Neural crest cell (in vitro differentiated cells): ENCODE measurements at regions not wholly inside any gene's neighbourhood (a gene's known extent, or its start where the extent isn't known, plus 50 kb on each side); places are given as distances from the start of the nearest gene placed in this dataset.

Experiments
- DNase-seq: peaks from one replicate; pipeline ENCODE4 v3.0.0; 2021; ENCODE audit warnings: low read depth, mixed read lengths, low spot score
- H3K27ac Mint-ChIP-seq: one replicate; pipeline ENCODE4 v1.8.0; 2021; ENCODE audit warnings: mild to moderate bottlenecking, mixed read lengths; ENCODE audit not compliant: unreplicated experiment
- H3K27me3 Mint-ChIP-seq: 2 replicates; pipeline ENCODE4 v1.8.0; 2021; ENCODE audit warnings: low read depth, mild to moderate bottlenecking, mixed read lengths
- H3K36me3 Mint-ChIP-seq: 2 replicates; pipeline ENCODE4 v1.8.0; 2021; ENCODE audit warnings: low read depth, mild to moderate bottlenecking, mixed read lengths
- H3K4me1 Mint-ChIP-seq: 2 replicates; pipeline ENCODE4 v1.8.0; 2021; ENCODE audit warnings: mixed read lengths
- H3K4me3 Mint-ChIP-seq: one replicate; pipeline ENCODE4 v1.8.0; 2021; ENCODE audit warnings: mild to moderate bottlenecking, mixed read lengths
- H3K9me3 Mint-ChIP-seq: 2 replicates; pipeline ENCODE4 v1.8.0; 2021; ENCODE audit warnings: mixed read lengths
- CTCF ChIP-seq: fragments of 200-600 bp; sonication (generic); conservative IDR thresholded peaks from 2 replicates; pipeline ENCODE4 v1.5.0; 2021; ENCODE audit warnings: antibody characterized with exemption, mild to moderate bottlenecking

GRCh38 chr6:164523087-164523654 is 786.2 kb downstream of the C6orf118 start:
- no peak for TF ChIP-seq CTCF
- DNase-seq: no peak
- H3K4me1 Mint-ChIP-seq: peaks cover 6% of the 10 kb centered on the region
- peaks cover 21% of the 10 kb centered on the region for H3K36me3 Mint-ChIP-seq
- no peak overlapping the region for H3K27ac Mint-ChIP-seq
- H3K27me3 Mint-ChIP-seq: no peaks in the 10 kb centered on the region
- H3K4me3 Mint-ChIP-seq: no peak overlapping the region
- peaks cover 27% of the 10 kb centered on the region for H3K9me3 Mint-ChIP-seq

- no peaks in the 10 kb centered on the region for H3K27me3 Mint-ChIP-seq
- H3K9me3 Mint-ChIP-seq: peaks cover 24% of the 10 kb centered on the region
- H3K4me1 Mint-ChIP-seq: peaks cover 6% of the 10 kb centered on the region
- no peak for DNase-seq
- H3K36me3 Mint-ChIP-seq: peaks cover 16% of the 10 kb centered on the region
- H3K4me3 Mint-ChIP-seq: no peak overlapping the region
- H3K27ac Mint-ChIP-seq: no peak overlapping the region
- no peak for TF ChIP-seq CTCF
Measured at GRCh38 chr6:164520916-164521315, 788.5 kb downstream of the C6orf118 start.

- Mint-ChIP-seq H3K27me3 (no peaks in the 10 kb centered on the region), H3K4me1 (peaks cover 3% of the 10 kb centered on the region), H3K4me3 (no peak overlapping the region), H3K36me3 (peaks cover 3% of the 10 kb centered on the region), H3K9me3 (peaks cover 8% of the 10 kb centered on the region), H3K27ac (no peak overlapping the region)
- TF ChIP-seq CTCF: no peak
- DNase-seq: no peak
Measured at GRCh38 chr6:164507206-164507940, 802.0 kb downstream of the C6orf118 start.

GRCh38 chr6:164505425-164505824 is 804.0 kb downstream of the C6orf118 start:
- H3K27ac Mint-ChIP-seq: peak overlapping the region; percentile 72
- H3K9me3 Mint-ChIP-seq: peaks cover 6% of the 10 kb centered on the region
- H3K27me3 Mint-ChIP-seq: no peaks in the 10 kb centered on the region
- H3K4me3 Mint-ChIP-seq: no peak overlapping the region
- H3K4me1 Mint-ChIP-seq: peaks cover 3% of the 10 kb centered on the region
- H3K36me3 Mint-ChIP-seq: peaks cover 3% of the 10 kb centered on the region
- no peak for DNase-seq
- TF ChIP-seq CTCF: no peak

- Mint-ChIP-seq H3K27ac (no peak overlapping the region), H3K4me1 (peaks cover 3% of the 10 kb centered on the region), H3K9me3 (peaks cover 6% of the 10 kb centered on the region), H3K36me3 (peaks cover 3% of the 10 kb centered on the region), H3K27me3 (no peaks in the 10 kb centered on the region), H3K4me3 (no peak overlapping the region)
- TF ChIP-seq CTCF: no peak
- no peak for DNase-seq
Measured at GRCh38 chr6:164502833-164503232, 806.6 kb downstream of the C6orf118 start.
